NB4 (cell line): ENCODE measurements at regions not wholly inside any gene's neighbourhood (a gene's known extent, or its start where the extent isn't known, plus 50 kb on each side); places are given as distances from the start of the nearest gene placed in this dataset.

ENCODE experiments used
- CTCF ChIP-seq: IDR thresholded peaks from one replicate; pipeline ENCODE4 v1.5.1; 2012; ENCODE audit warnings: low read depth, low read length
- MAX ChIP-seq: IDR thresholded peaks from 2 replicates; pipeline ENCODE4 v1.6.1; 2011; ENCODE audit warnings: low read depth, low read length
- POLR2A ChIP-seq: IDR thresholded peaks from 2 replicates; pipeline ENCODE4 v1.6.1; 2011; ENCODE audit warnings: mild to moderate bottlenecking; ENCODE audit not compliant: insufficient read length; ENCODE audit errors: extremely low read depth

GRCh38 chr3:82509106-82509842 is 747.8 kb upstream of the GBE1 start:
- TF ChIP-seq POLR2A: no peak
- no peak for TF ChIP-seq CTCF
- no peak for TF ChIP-seq MAX
